Subcutaneous abdominal adipose tissue (tissue), 5 donors: ENCODE measurements at regions not wholly inside any gene's neighbourhood (a gene's known extent, or its start where the extent isn't known, plus 50 kb on each side); places are given as distances from the start of the nearest gene placed in this dataset.
"Not testable (repeated sequence)": the region's sequence is repeated elsewhere in the genome, so short reads cannot be mapped to it uniquely, and the experiment has no call there.

Experiments used
- H3K27ac ChIP-seq: one replicate; pipeline ENCODE4 v1.7.0; 2013; ENCODE audit warnings: low read depth, mild to moderate bottlenecking, inconsistent platforms, low read length, moderate library complexity
- H3K27me3 ChIP-seq, 5 donors: one replicate each; pipeline ENCODE4 v1.7.0; 2013; ENCODE audit warnings: low read length in 5 of 5, inconsistent platforms in 1 of 5; ENCODE audit not compliant: control insufficient read depth in 5 of 5, insufficient read depth in 4 of 5
- H3K36me3 ChIP-seq, 5 donors: one replicate each; pipeline ENCODE4 v1.7.0; 2013; ENCODE audit warnings: low read length in 5 of 5; ENCODE audit not compliant: control insufficient read depth in 5 of 5, insufficient read depth in 5 of 5
- H3K4me1 ChIP-seq, 5 donors: one replicate each; pipeline ENCODE4 v1.7.0; 2013; ENCODE audit warnings: low read length in 5 of 5, mild to moderate bottlenecking in 3 of 5, moderate library complexity in 1 of 5; ENCODE audit not compliant: control insufficient read depth in 5 of 5, insufficient read depth in 5 of 5
- H3K4me3 ChIP-seq, 5 donors: one replicate each; pipeline ENCODE4 v1.7.0; 2013; ENCODE audit warnings: low read length in 5 of 5, low read depth in 1 of 5
- H3K9ac ChIP-seq, 5 donors: one replicate each; pipeline ENCODE4 v1.7.0; 2013; ENCODE audit warnings: low read length in 5 of 5, mild to moderate bottlenecking in 4 of 5, moderate library complexity in 3 of 5
- H3K9me3 ChIP-seq, 5 donors: one replicate each; pipeline ENCODE4 v1.7.0; 2013; ENCODE audit warnings: low read length in 5 of 5; ENCODE audit not compliant: control insufficient read depth in 5 of 5
- donor health status: healthy.
- donor health status: healthy.
- donor health status: healthy.
- donor health status: healthy.
- donor health status: healthy.

DNA sequence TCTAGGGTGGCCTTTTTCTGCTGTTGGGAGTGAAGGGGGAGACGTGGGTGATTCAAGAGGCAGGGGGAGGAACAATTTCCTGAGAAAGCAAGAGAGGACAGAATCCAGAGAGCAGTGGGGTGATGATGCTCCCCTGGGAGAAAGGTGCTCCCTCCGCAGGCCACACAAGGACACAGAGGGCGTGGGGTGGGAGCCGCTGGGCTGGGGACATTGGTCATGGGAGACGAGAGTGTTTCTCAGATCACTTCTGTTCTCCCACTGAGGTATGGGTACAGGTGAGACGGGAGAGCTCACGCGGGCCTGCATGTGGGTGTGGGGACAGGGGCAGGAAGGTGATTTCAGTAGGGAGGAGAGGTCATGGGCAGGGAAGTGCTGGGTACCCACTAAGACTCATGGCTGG lies 259.5 kb upstream of the CTBP2 start:
- Histone ChIP-seq H3K4me3 (no peak overlapping the region), H3K4me1 (peaks cover 0 to 5% (median 0%) of the 10 kb centered on the region in 5 donors), H3K9ac (no peak overlapping the region), H3K9me3 (peaks cover 0 to 12% (median 2%) of the 10 kb centered on the region in 5 donors), H3K36me3 (no peaks in the 10 kb centered on the region), H3K27ac (no peak overlapping the region), H3K27me3 (peaks cover 0 to 4% (median 2%) of the 10 kb centered on the region in 5 donors)

DNA sequence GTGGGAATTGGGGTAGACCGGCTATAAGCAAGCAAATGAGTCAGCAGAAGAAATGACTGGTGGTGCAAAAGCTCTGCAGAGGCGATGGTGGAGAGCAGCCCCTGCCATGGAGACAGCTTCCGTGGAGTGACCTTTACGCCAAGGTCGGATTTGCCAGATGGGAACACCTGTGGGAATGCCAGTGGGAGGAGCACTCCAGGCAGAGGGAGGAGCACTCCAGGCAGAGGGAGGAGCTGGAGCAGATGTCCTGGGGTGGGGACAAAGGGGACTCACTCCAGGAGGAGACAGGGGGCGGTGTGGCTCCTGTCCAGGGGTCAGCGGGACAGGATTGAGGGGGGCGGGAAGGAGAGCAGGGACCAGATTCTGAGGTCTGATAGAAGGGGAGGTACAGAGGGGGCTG lies 258.8 kb upstream of the CTBP2 start:
- no peak overlapping the region for H3K9ac ChIP-seq
- no peaks in the 10 kb centered on the region for H3K36me3 ChIP-seq
- no peak overlapping the region for H3K4me3 ChIP-seq
- H3K9me3 ChIP-seq: peaks cover 0 to 12% (median 2%) of the 10 kb centered on the region in 5 donors
- H3K4me1 ChIP-seq: peaks cover 0 to 9% (median 0%) of the 10 kb centered on the region in 5 donors
- H3K27ac ChIP-seq: no peak overlapping the region
- peaks cover 0 to 4% (median 2%) of the 10 kb centered on the region in 5 donors for H3K27me3 ChIP-seq

DNA sequence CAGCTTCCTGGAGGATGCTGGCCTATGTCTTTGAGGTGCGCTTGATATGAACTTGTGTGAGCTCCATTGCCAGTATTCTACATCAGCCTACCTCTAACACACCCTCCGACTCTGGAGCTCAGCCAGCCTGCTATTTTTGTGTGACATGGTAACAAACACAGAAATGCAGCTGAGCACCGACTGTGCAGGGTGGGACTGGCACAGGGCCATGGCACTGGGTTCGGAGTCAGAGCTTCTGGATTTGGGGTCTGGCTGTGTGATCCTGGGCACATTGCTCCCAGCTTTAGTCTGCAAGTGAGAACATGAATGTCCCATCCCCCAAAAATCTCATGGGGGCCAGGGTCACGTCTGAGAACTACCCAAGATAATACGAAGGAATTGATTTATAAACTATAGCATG lies 257.2 kb upstream of the CTBP2 start:
- no peak overlapping the region for H3K4me3 ChIP-seq
- H3K27me3 ChIP-seq: peaks cover 0 to 4% (median 0%) of the 10 kb centered on the region in 5 donors
- H3K9ac ChIP-seq: no peak overlapping the region
- H3K36me3 ChIP-seq: no peaks in the 10 kb centered on the region
- peaks cover 0 to 9% (median 0%) of the 10 kb centered on the region in 5 donors for H3K4me1 ChIP-seq
- no peak overlapping the region for H3K27ac ChIP-seq
- peaks cover 0 to 12% (median 2%) of the 10 kb centered on the region in 5 donors for H3K9me3 ChIP-seq

DNA sequence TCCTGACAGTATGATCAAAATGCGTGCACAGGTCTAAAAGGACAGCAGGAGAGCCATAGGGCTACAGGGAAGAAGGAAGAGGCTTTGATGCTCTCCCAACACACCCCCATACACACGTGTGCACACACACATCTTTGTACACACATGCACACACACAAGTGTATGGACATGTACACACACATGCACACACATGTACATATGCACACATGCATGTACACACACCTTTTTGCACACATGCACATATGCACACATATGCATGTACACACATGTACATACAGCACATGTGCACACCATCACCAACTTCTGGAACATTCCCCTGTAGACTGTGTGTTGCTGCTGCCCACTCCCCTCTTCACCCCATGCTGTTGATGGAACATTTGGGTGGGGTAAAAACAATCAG lies 255.6 kb upstream of the CTBP2 start:
- peaks cover 0 to 12% (median 2%) of the 10 kb centered on the region in 5 donors for H3K9me3 ChIP-seq
- H3K9ac ChIP-seq: no peak overlapping the region
- H3K4me3 ChIP-seq: no peak overlapping the region
- no peaks in the 10 kb centered on the region for H3K36me3 ChIP-seq
- no peak overlapping the region for H3K27ac ChIP-seq
- peaks cover 0 to 9% (median 0%) of the 10 kb centered on the region in 5 donors for H3K4me1 ChIP-seq
- peaks cover 0 to 4% (median 0%) of the 10 kb centered on the region in 5 donors for H3K27me3 ChIP-seq

DNA sequence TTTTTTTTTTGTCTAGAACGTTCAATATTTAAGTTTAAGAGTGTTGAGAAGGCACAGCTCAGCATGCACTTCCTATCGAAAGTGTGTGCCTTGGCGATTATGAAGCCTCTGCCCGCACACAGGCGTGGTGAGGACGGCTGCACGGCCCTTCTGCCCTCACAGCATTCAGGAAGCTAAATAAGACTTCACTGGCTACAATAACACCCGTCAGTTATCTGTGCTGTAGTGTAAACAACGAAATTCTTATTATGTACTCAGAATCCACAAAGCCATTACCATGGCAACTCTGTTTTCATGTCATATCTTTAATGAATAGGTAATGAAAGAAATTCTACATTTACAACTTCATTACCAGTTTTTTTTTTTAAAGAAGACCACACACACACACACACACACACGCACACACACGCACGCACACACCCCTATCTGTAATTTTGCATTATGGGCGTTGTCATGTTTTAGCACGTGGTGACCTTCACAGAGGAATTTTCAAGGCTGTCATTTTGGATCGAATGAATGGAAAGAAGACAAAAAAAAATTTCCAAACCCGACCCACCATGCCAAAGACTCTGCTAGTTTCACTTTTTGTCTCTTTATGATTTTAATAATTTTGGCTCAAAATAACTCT lies 254.8 kb upstream of the CTBP2 start:
- H3K4me1 ChIP-seq: peaks cover 0 to 9% (median 0%) of the 10 kb centered on the region in 5 donors
- H3K9ac ChIP-seq: no peak overlapping the region
- peak overlapping the region in 1 of 5 donors; percentile 6 for H3K4me3 ChIP-seq

DNA sequence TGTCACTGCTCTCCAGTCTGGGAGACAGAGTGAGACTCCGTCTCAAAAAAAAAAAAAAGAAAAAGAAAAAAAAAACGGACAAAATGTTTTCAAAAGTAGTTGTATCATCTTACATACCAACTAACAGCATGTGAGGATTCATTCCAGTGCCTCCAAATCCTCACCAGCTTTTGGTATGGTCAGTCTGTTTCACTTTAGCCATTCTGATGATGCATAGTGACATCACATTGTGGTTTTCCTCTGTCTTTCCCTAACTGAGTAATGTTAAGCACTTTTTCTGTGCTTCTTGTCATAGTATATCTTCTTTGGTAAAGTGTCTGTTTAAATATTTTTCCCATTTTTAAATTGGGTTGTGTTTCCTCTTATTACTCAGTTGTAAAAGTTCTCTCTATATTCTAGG lies 251.4 kb upstream of the CTBP2 start:
- Histone ChIP-seq H3K27ac (no peak overlapping the region), H3K9me3 (peaks cover 0 to 3% (median 0%) of the 10 kb centered on the region in 5 donors), H3K36me3 (no peaks in the 10 kb centered on the region), H3K9ac (no peak overlapping the region), H3K27me3 (peaks cover 0 to 6% (median 4%) of the 10 kb centered on the region in 5 donors), H3K4me3 (no peak overlapping the region), H3K4me1 (peaks cover 0 to 9% (median 0%) of the 10 kb centered on the region in 5 donors)

More for the DNA sequence above, 254.8 kb upstream of the CTBP2 start:
- peaks cover 0 to 4% (median 0%) of the 10 kb centered on the region in 5 donors for H3K27me3 ChIP-seq
- H3K36me3 ChIP-seq: no peaks in the 10 kb centered on the region
- H3K27ac ChIP-seq: no peak overlapping the region
- H3K9me3 ChIP-seq: peaks cover 0 to 12% (median 2%) of the 10 kb centered on the region in 5 donors

DNA sequence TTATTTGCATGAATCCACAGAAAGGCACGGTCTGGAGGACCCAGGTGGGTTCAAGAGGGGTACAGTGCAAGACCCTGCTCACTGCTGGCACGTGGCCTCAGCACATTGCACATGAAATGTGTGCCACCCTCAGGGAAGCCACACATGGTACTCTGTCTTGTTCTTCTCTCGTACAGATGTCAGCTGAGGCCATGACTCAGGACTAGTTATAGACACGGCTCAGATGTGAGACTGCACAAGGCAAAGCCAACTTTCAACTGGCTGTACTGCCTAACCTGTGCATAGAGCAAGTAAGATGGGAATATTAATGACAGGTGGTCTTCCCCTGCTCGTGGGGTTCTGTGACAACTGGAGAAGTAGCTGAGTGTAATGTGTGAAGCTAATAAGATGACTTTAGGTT lies 249.4 kb upstream of the CTBP2 start:
- peaks cover 0 to 6% (median 0%) of the 10 kb centered on the region in 5 donors for H3K27me3 ChIP-seq
- H3K27ac ChIP-seq: no peak overlapping the region

DNA sequence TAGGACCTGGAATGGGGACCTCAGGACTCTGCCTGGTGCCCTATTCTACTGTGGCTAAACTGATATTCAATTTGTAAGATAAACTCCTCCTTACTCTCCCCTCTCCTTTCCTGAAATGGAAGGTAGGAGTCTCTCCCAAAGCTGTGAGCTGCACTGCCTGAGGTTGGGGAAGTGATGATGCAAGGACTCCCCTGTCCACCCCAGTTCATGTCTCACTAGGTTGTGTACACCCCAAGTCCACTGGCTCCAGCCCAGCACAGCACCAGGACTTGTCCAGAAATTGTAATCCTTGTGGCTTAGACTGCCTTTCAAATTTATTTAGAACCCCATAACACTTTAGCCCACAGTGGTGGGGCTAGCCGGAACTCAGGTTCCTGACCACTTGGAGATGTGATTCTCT lies 247.2 kb upstream of the CTBP2 start:
- H3K27ac ChIP-seq: no peak overlapping the region
- H3K4me1 ChIP-seq: no peaks in the 10 kb centered on the region
- H3K9me3 ChIP-seq: peaks cover 0 to 9% (median 5%) of the 10 kb centered on the region in 5 donors
- H3K36me3 ChIP-seq: no peaks in the 10 kb centered on the region
- H3K9ac ChIP-seq: no peak overlapping the region
- no peak overlapping the region for H3K4me3 ChIP-seq
- peaks cover 0 to 6% (median 0%) of the 10 kb centered on the region in 5 donors for H3K27me3 ChIP-seq

More for the DNA sequence above, 249.4 kb upstream of the CTBP2 start:
- Histone ChIP-seq H3K36me3 (no peaks in the 10 kb centered on the region), H3K4me3 (no peak overlapping the region), H3K4me1 (peaks cover 0 to 3% (median 0%) of the 10 kb centered on the region in 5 donors), H3K9ac (no peak overlapping the region), H3K9me3 (peaks cover 0 to 9% (median 0%) of the 10 kb centered on the region in 5 donors)

DNA sequence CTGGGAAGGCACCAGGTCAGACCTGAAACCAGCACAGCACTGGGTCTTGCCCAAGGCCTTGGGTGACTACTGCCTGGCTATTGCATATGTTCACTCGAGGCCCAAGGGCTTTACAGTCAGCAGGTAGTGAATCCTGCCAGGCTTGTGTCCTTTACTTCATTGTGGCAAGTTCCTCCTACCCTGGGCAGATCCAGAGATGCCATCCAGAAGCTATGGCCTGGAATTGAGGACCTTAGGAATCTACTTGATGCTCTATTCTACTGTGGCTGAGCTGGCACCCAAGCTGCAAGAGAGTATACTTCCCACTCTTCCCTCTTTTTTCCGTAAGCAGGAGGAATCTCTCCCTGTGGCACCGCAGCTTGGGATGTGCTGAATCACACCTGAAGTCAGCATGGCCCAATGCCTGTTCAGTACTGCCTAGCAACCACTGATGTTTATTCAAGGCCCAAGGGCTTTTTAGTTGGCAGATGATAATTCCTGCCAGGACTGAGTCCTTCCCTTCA lies 246.7 kb upstream of the CTBP2 start:
- Histone ChIP-seq H3K27ac (no peak overlapping the region), H3K4me1 (no peaks in the 10 kb centered on the region), H3K27me3 (peaks cover 0 to 6% (median 0%) of the 10 kb centered on the region in 5 donors), H3K36me3 (no peaks in the 10 kb centered on the region), H3K4me3 (no peak overlapping the region), H3K9ac (no peak overlapping the region), H3K9me3 (peaks cover 0 to 9% (median 5%) of the 10 kb centered on the region in 5 donors)

DNA sequence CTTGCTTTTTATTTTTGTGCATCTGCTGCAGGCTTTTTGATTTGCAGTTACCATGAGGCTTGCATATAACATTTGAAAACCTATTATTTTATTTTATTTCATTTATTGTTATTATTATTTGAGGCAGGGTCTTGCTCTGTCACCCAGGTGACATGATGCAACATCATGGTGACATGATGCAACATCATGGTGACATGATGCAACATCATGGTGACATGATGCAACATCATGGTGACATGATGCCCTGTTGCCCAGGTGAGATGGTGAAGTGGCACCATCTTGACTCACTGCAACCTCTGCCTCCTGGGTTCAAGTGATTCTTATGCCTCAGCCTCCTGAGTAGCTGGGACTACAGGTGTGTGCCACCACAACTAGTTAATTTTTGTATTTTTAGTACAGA lies 244.5 kb upstream of the CTBP2 start:
- H3K36me3 ChIP-seq, H3K4me3 ChIP-seq, H3K9me3 ChIP-seq, H3K9ac ChIP-seq, H3K4me1 ChIP-seq, H3K27me3 ChIP-seq, H3K27ac ChIP-seq: not testable (repeated sequence)
